HFF-Myc (cell line): ENCODE measurements at regions not wholly inside any gene's neighbourhood (a gene's known extent, or its start where the extent isn't known, plus 50 kb on each side); places are given as distances from the start of the nearest gene placed in this dataset.
"Not testable (repeated sequence)": the region's sequence is repeated elsewhere in the genome, so short reads cannot be mapped to it uniquely, and the experiment has no call there.

Source experiments
- DNase-seq: peaks from one replicate; pipeline ENCODE4 v3.0.0-alpha.2; 2011; ENCODE audit warnings: low read depth; ENCODE audit errors: extremely low read depth
- H3K4me3 ChIP-seq: replicated peaks from 2 replicates; pipeline ENCODE4 v1.5.1; 2011; ENCODE audit warnings: low read depth, mild to moderate bottlenecking, control low read depth, low read length
- CTCF ChIP-seq: IDR thresholded peaks from 2 replicates; pipeline ENCODE4 v1.5.1; 2012; ENCODE audit warnings: mild to moderate bottlenecking, low read depth, low read length, control low read depth; ENCODE audit errors: missing control alignments

GRCh38 chr2:8333177-8333831, 348.6 kb upstream of the ID2 start:
- TF ChIP-seq CTCF: no peak
- DNase-seq: no peak
- no peak overlapping the region for H3K4me3 ChIP-seq

GRCh38 chr2:8333832-8334187, 348.0 kb upstream of the ID2 start:
- not testable (repeated sequence) for H3K4me3 ChIP-seq, DNase-seq

GRCh38 chr2:8334866-8335325, 347.0 kb upstream of the ID2 start:
- TF ChIP-seq CTCF: no peak
- no peak overlapping the region for H3K4me3 ChIP-seq
- no peak for DNase-seq

GRCh38 chr2:8335801-8336200, 346.1 kb upstream of the ID2 start:
- TF ChIP-seq CTCF: no peak
- no peak for DNase-seq
- H3K4me3 ChIP-seq: no peak overlapping the region

GRCh38 chr2:8337321-8337720, 344.5 kb upstream of the ID2 start:
- DNase-seq: no peak
- H3K4me3 ChIP-seq: no peak overlapping the region
- TF ChIP-seq CTCF: no peak

GRCh38 chr2:8342407-8342806, 339.4 kb upstream of the ID2 start:
- H3K4me3 ChIP-seq: no peak overlapping the region
- DNase-seq: no peak
- TF ChIP-seq CTCF: no peak

GRCh38 chr2:8343031-8343430, 338.8 kb upstream of the ID2 start:
- no peak overlapping the region for H3K4me3 ChIP-seq
- no peak for DNase-seq
- no peak for TF ChIP-seq CTCF
